Astrocyte (in vitro differentiated cells and primary cell): ENCODE measurements at regions not wholly inside any gene's neighbourhood (a gene's known extent, or its start where the extent isn't known, plus 50 kb on each side); places are given as distances from the start of the nearest gene placed in this dataset.

Experiments used
- DNase-seq: peaks from one replicate; pipeline ENCODE4 v3.0.0-alpha.2; 2010; ENCODE audit warnings: low read depth
- FAIRE-seq: peaks from 2 replicates; lab custom pipeline; 2011; peaks lifted over from hg19 to GRCh38; lab: Jason Lieb, UNC
- H2AFZ ChIP-seq: 2 replicates; pipeline ENCODE4 v1.6.0; 2012; ENCODE audit warnings: low read depth, low read length, inconsistent platforms
- H3K27ac ChIP-seq: 2 replicates; pipeline ENCODE4 v1.5.1; 2011; ENCODE audit warnings: low read depth, low read length, inconsistent platforms
- H3K27me3 ChIP-seq: 2 replicates; pipeline ENCODE4 v1.6.0; 2011; ENCODE audit warnings: low read length, inconsistent platforms; ENCODE audit not compliant: insufficient read depth
- H3K36me3 ChIP-seq: 2 replicates; pipeline ENCODE4 v1.5.1; 2011; ENCODE audit warnings: low read length, inconsistent platforms; ENCODE audit not compliant: insufficient read depth
- H3K4me1 ChIP-seq: 2 replicates; pipeline ENCODE4 v1.5.1; 2011; ENCODE audit warnings: low read length, inconsistent platforms; ENCODE audit not compliant: insufficient read depth
- H3K4me2 ChIP-seq: 2 replicates; pipeline ENCODE4 v1.6.0; 2012; ENCODE audit warnings: low read length, inconsistent platforms
- H3K4me3 ChIP-seq: 2 replicates; pipeline ENCODE4 v1.5.1; 2011; ENCODE audit warnings: low read depth, mild to moderate bottlenecking, low read length, inconsistent platforms; ENCODE audit not compliant: insufficient read depth
- H3K79me2 ChIP-seq: 2 replicates; pipeline ENCODE4 v1.6.0; 2012; ENCODE audit warnings: mild to moderate bottlenecking, low read length, inconsistent platforms; ENCODE audit not compliant: insufficient read depth
- H3K9ac ChIP-seq: 2 replicates; pipeline ENCODE4 v1.6.0; 2012; ENCODE audit warnings: mild to moderate bottlenecking, low read length, inconsistent platforms
- H3K9me3 ChIP-seq: 2 replicates; pipeline ENCODE4 v1.5.1; 2012; ENCODE audit warnings: low read depth, mild to moderate bottlenecking, low read length, inconsistent platforms; ENCODE audit not compliant: insufficient read depth
- H4K20me1 ChIP-seq: 2 replicates; pipeline ENCODE4 v1.6.0; 2012; ENCODE audit warnings: low read length, inconsistent platforms; ENCODE audit not compliant: insufficient read depth
- H3K27ac Mint-ChIP-seq: one replicate; pipeline ENCODE4 v1.8.0; 2021; ENCODE audit warnings: mild to moderate bottlenecking, mixed read lengths; ENCODE audit not compliant: unreplicated experiment
- H3K27me3 Mint-ChIP-seq: one replicate; pipeline ENCODE4 v1.8.0; 2021; ENCODE audit warnings: low read depth, mixed read lengths; ENCODE audit not compliant: unreplicated experiment
- H3K36me3 Mint-ChIP-seq: one replicate; pipeline ENCODE4 v1.8.0; 2021; ENCODE audit warnings: low read depth, mixed read lengths; ENCODE audit not compliant: unreplicated experiment
- H3K4me1 Mint-ChIP-seq: one replicate; pipeline ENCODE4 v1.8.0; 2021; ENCODE audit warnings: low read depth, mixed read lengths; ENCODE audit not compliant: unreplicated experiment
- H3K4me3 Mint-ChIP-seq: one replicate; pipeline ENCODE4 v1.8.0; 2021; ENCODE audit warnings: mild to moderate bottlenecking, moderate library complexity, mixed read lengths; ENCODE audit not compliant: unreplicated experiment
- H3K9me3 Mint-ChIP-seq: one replicate; pipeline ENCODE4 v1.8.0; 2021; ENCODE audit warnings: mild to moderate bottlenecking, mixed read lengths; ENCODE audit not compliant: unreplicated experiment
- EZH2 ChIP-seq: IDR thresholded peaks from 2 replicates; pipeline ENCODE4 v1.6.1; 2012; ENCODE audit warnings: mild to moderate bottlenecking, low read length, inconsistent platforms; ENCODE audit not compliant: insufficient read depth
- TF ChIP-seq, protein P1 (sequence below): IDR thresholded peaks from 2 replicates; pipeline ENCODE4 v1.5.1; 2011; ENCODE audit warnings: low read depth, mild to moderate bottlenecking, inconsistent platforms, low read length, moderate library complexity; ENCODE audit not compliant: insufficient read depth

DNA sequence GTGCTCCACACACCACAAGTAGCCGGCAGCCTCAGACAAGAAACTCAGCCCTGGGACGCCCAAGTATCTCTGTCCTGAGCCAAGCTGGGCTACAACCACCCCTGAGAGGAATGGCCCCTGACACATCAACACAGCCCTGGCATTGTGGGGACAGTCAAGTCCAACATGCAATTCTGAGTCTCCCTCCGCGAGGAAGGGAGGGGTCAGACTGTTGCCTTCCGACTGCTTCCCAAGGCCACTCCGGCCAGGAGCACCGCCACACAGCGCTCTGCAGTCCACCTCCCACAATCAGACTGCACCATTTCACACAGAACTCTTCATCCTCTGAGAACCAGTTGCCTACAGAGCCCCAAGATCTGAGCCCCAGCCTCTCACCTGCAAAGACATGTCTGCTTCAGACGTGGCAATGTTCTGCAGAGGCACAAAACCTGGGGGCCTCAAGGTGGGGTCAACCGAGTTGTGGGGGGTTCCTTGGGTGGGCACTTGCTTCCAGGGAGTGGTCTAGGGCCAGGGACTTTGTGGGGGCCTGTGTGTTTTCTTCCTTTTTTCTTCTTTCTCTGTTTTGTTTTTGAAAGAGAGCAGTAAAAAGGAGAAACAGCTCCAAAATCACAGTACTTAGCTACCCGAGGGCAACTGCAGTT is 76.7 kb upstream of the SALL3 start:
- TF ChIP-seq, protein P1, sequence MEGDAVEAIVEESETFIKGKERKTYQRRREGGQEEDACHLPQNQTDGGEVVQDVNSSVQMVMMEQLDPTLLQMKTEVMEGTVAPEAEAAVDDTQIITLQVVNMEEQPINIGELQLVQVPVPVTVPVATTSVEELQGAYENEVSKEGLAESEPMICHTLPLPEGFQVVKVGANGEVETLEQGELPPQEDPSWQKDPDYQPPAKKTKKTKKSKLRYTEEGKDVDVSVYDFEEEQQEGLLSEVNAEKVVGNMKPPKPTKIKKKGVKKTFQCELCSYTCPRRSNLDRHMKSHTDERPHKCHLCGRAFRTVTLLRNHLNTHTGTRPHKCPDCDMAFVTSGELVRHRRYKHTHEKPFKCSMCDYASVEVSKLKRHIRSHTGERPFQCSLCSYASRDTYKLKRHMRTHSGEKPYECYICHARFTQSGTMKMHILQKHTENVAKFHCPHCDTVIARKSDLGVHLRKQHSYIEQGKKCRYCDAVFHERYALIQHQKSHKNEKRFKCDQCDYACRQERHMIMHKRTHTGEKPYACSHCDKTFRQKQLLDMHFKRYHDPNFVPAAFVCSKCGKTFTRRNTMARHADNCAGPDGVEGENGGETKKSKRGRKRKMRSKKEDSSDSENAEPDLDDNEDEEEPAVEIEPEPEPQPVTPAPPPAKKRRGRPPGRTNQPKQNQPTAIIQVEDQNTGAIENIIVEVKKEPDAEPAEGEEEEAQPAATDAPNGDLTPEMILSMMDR: no peak
- TF ChIP-seq EZH2: no peak
- Mint-ChIP-seq H3K4me3 (no peak overlapping the region), H3K4me1 (no peaks in the 10 kb centered on the region), H3K36me3 (peaks cover under 1% of the 10 kb centered on the region), H3K9me3 (peaks cover 36% of the 10 kb centered on the region), H3K27ac (no peak overlapping the region), H3K27me3 (peaks cover 4% of the 10 kb centered on the region)
- no peak overlapping the region for H3K9ac ChIP-seq
- no peak for FAIRE-seq
- no peaks in the 10 kb centered on the region for H4K20me1 ChIP-seq
- no peak overlapping the region for H3K4me3 ChIP-seq
- no peaks in the 10 kb centered on the region for H3K79me2 ChIP-seq
- no peak for DNase-seq
- no peak overlapping the region for H3K27ac ChIP-seq
- no peaks in the 10 kb centered on the region for H3K27me3 ChIP-seq
- H3K4me2 ChIP-seq: no peak overlapping the region
- peaks cover 7% of the 10 kb centered on the region for H3K9me3 ChIP-seq
- no peaks in the 10 kb centered on the region for H3K4me1 ChIP-seq
- H2AFZ ChIP-seq: no peak overlapping the region
- no peaks in the 10 kb centered on the region for H3K36me3 ChIP-seq

DNA sequence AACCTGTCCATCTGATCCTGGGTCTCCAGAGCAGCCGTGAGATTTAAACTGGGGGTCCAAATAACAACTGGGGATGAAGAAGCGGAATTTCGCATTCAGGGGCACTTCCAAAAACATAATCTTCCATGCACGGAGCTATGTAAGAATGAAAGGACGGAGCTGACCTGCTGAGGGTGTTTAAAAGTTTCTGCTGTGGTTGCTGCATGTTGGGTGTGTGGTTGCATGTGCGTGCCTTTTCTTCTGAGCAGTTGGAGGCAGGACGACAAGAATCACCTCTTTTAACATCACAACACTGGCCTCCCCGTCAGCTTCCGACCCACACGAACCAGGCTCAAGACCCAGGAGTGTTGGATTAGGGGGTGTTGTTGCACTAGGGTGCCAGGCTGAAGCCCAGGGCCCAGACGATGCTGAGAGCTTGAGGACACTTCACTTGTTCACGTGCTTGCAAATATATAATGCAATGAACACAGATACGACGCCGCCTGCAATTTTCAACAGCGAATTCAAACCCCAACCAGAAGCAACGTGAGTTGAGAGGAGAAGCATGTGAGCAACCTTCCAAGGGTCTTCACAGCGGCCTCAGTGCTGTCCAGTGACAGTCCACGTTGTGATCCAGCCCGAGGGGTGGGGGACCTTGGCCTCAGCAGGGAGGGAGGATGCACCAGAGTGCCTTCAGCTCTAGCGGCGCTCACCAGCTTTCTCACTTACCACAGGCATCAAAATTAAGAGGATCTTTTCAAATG is 76.0 kb upstream of the SALL3 start:
- H3K4me3 Mint-ChIP-seq: no peak overlapping the region
- Histone ChIP-seq H3K36me3 (no peaks in the 10 kb centered on the region), H3K4me2 (no peak overlapping the region), H2AFZ (no peak overlapping the region), H3K9me3 (peaks cover under 1% of the 10 kb centered on the region), H3K4me3 (no peak overlapping the region), H3K27me3 (no peaks in the 10 kb centered on the region), H3K27ac (no peak overlapping the region), H3K4me1 (no peaks in the 10 kb centered on the region), H3K79me2 (no peaks in the 10 kb centered on the region), H4K20me1 (no peaks in the 10 kb centered on the region), H3K9ac (no peak overlapping the region)
- no peak overlapping the region for H3K27ac Mint-ChIP-seq
- FAIRE-seq: no peak
- H3K4me1 Mint-ChIP-seq: no peaks in the 10 kb centered on the region
- H3K9me3 Mint-ChIP-seq: peaks cover 29% of the 10 kb centered on the region
- peaks cover 4% of the 10 kb centered on the region for H3K27me3 Mint-ChIP-seq
- no peak for DNase-seq
- H3K36me3 Mint-ChIP-seq: no peaks in the 10 kb centered on the region
- TF ChIP-seq EZH2: no peak
- TF ChIP-seq, protein P1: no peak

DNA sequence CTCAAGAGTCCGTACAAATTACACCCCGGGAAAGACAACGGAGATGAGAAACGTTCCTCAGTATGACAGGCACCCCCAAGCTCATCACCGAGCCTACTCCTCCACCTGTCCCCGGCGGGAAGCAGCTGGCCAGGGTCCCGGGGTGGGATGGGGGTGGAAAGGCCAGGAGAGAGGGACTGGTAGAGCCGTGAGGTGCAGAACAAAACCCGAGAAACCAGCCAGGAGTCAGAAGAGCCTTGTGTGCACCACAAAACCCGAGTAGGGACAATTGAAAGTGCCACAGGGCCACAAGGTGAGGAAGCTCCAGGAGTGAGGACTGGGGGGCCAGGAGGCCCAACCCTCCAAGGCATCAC is 75.5 kb upstream of the SALL3 start:
- H3K4me1 Mint-ChIP-seq: no peaks in the 10 kb centered on the region
- H2AFZ ChIP-seq: no peak overlapping the region
- H3K9me3 Mint-ChIP-seq: peaks cover 26% of the 10 kb centered on the region
- no peaks in the 10 kb centered on the region for H3K9me3 ChIP-seq
- H3K4me1 ChIP-seq: no peaks in the 10 kb centered on the region
- no peak overlapping the region for H3K4me3 ChIP-seq
- H3K36me3 Mint-ChIP-seq: no peaks in the 10 kb centered on the region
- no peak overlapping the region for H3K4me2 ChIP-seq
- no peak overlapping the region for H3K27ac Mint-ChIP-seq
- no peaks in the 10 kb centered on the region for H3K36me3 ChIP-seq
- no peak overlapping the region for H3K4me3 Mint-ChIP-seq
- no peak overlapping the region for H3K9ac ChIP-seq
- no peak for TF ChIP-seq EZH2
- TF ChIP-seq, protein P1: no peak
- no peak for FAIRE-seq
- no peaks in the 10 kb centered on the region for H4K20me1 ChIP-seq
- no peak for DNase-seq
- no peaks in the 10 kb centered on the region for H3K27me3 ChIP-seq
- no peak overlapping the region for H3K27ac ChIP-seq
- H3K79me2 ChIP-seq: no peaks in the 10 kb centered on the region
- H3K27me3 Mint-ChIP-seq: peaks cover 4% of the 10 kb centered on the region
